IPS-18c (cell line): ENCODE measurements at regions not wholly inside any gene's neighbourhood (a gene's known extent, or its start where the extent isn't known, plus 50 kb on each side); places are given as distances from the start of the nearest gene placed in this dataset.

Experiments
- H3K4me3 ChIP-seq: 2 replicates; pipeline ENCODE4 v1.7.0; 2013; ENCODE audit warnings: low read depth, mild to moderate bottlenecking, low read length, moderate library complexity; ENCODE audit not compliant: insufficient read depth
- H3K9me3 ChIP-seq: one replicate; pipeline ENCODE4 v1.6.1; 2013; ENCODE audit warnings: mild to moderate bottlenecking, low read length, moderate library complexity; ENCODE audit not compliant: control insufficient read depth, insufficient read depth

DNA sequence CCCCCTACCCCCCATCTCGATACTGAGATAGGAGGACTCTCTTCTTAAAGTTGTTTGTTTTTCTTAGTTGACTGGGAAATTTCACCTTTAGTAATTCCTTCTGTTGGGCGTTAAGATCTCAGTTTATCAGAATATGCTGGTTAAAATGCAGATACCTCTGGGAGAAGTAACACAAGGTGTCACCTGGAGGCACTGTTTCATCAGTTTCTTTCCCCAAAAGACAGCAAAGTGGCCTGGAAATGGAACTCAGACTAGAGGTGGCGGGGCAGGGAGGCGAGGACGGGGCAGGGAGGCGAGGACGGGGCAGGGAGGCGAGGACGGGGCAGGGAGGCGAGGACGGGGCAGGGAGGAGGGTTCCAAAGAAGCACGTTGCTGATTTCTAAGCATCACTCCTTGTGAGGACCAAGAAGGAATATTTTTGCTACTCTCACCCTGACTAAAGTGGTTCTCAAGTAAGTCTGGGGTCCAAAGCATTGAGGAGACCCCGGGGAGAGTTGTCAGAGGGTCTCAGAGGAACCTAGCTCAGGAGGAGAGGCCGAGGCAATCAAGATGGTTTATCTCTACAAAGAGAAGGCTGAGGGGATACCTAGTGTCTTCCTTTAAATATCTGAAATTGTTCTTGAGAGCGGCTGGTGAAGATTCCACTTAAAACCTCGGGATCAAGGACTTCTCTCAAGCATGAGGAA is 147.0 kb upstream of the B3GAT1 start:
- no peak overlapping the region for H3K4me3 ChIP-seq
- no peaks in the 10 kb centered on the region for H3K9me3 ChIP-seq

DNA sequence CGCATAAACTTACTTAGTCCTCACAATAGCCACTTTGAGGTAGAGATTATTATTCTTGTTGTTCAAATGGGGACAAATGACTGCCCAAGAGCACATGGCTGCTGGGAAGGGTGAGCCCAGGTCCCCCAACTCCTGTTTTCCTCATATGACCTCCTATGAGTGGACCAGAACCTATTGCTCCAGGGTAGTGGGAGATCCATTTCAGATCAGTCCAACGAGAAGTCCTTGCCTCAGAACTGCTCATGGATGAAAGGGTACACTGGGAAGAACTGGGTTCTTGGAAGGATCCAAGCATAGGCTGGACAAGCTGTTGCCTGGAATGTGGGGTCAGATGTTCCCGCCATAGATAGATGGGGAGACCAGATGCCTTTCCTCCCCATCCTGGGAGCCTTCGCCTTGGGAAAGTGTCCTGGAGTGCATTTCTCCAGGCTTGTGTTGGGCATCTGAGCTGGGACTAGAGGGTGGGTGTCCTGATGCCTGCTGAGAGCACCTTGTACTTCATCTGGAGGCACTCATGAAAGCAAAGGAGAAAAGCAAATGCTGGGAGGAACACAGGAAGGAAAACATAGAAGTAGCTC is 146.3 kb upstream of the B3GAT1 start:
- no peak overlapping the region for H3K4me3 ChIP-seq
- no peaks in the 10 kb centered on the region for H3K9me3 ChIP-seq

DNA sequence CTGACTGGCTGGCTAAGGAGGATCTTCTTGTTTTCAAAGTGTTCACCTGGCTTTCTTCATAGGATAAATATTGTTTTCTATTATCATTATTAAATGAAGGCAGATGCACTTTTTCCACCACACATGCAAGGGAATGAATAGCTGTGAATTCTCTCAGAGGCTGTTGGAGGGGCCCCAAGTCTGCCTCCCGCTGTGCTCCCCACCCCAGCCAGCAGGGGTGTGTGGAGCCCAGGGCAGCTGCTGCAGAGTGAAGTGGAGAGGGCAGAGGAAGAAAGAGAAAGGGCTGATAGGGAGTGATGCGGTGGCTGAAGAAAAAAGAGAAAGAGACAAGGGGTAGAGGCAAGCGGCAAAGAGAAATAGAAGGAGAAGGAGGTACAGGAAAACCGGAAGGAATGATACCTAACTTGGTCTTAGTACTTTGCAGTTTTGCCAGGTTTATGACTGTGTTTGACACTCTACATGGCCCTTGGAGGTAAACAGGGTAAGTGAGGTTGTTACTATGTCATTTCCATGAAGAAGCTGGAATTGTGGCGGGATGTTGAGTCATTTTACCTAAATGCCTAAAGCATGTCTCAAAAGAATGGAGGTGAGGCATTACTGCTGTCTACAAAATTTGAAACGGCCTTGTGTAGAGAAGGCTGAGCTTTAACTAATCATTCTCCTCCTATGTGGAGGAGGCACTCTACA is 145.7 kb upstream of the B3GAT1 start:
- no peak overlapping the region for H3K4me3 ChIP-seq
- no peaks in the 10 kb centered on the region for H3K9me3 ChIP-seq

DNA sequence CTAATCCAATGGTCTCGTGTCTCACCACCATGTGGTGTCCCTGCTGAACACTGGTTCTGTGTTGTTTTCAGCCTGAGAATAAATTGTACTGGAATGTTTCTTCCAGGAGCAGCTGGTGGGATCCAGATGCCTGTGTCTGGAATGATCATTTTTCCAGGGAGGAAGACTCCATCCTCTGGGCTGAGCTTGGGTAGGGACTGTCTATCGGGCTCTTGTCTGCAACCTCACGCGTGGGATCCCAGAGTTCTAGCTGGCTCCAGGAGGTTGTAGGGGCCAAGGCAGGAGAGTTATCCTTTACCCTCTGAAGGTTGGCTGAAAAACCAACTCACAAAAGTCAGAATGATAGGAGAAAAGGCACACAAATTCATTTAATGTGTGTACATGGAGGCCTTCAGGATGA is 144.1 kb upstream of the B3GAT1 start:
- no peak overlapping the region for H3K4me3 ChIP-seq
- H3K9me3 ChIP-seq, result no peaks in the 10 kb centered on the region

DNA sequence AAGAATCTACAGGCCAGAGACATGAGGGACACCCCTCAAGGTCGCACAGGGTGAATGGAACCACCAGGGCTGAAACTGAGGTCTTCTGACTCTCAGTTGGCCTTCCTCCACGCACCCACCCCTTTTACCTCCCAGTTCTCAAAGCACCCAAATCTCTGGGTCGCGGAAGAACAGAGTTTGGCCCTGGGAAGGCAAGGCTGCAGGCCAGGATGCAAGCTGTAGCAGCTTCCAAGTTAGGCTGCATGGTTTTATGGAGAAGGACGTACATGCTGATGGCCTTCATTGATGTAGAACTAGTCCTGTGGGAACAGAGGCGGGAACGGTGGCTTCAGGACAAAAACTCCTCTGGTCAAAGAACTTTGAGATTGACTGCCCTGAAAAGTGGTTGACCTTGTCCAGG is 143.5 kb upstream of the B3GAT1 start:
- Histone ChIP-seq H3K9me3 (no peaks in the 10 kb centered on the region), H3K4me3 (no peak overlapping the region)

GRCh38 chr11:134554861-134555260 is 142.8 kb upstream of the B3GAT1 start:
- Histone ChIP-seq H3K4me3 (no peak overlapping the region), H3K9me3 (no peaks in the 10 kb centered on the region)

DNA sequence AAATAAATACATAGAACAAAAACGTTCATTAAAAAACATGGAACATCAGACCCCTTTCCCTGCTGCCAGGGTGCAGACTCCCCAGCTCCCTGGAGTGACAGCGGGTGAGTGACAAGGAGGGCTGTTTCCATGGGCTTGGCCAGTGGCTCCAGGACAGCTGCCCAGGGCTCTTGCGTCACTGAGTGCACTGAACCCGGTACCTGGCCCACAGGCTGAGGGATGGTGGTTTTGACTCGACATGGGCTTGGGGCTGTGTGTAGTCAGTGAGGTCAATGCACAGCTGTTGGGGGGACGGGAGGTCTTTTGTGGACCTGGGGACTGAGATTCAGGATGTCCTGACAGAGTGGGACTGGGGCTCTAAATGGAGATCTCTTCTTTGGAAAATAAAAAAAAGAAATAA is 142.1 kb upstream of the B3GAT1 start:
- no peak overlapping the region for H3K4me3 ChIP-seq
- no peaks in the 10 kb centered on the region for H3K9me3 ChIP-seq

DNA sequence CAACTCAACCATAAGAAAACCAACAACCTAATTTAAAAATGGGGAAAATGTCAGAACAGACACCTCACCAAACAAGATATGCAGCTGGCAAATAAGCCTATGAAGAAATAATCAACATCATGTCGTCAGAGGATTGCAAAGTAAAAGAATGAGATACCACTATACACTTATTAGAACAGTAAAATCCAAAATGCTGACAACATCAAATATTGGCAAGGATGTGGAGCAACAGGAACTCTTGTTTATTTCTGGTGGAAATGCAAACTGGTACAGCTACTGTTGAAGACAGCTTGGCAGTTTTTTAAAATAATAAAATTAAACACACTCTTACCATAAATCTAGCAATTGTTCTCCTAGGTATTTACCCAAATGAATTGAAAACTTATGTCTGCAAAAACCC is 140.7 kb upstream of the B3GAT1 start:
- H3K9me3 ChIP-seq, result no peaks in the 10 kb centered on the region
- H3K4me3 ChIP-seq, result no peak overlapping the region

DNA sequence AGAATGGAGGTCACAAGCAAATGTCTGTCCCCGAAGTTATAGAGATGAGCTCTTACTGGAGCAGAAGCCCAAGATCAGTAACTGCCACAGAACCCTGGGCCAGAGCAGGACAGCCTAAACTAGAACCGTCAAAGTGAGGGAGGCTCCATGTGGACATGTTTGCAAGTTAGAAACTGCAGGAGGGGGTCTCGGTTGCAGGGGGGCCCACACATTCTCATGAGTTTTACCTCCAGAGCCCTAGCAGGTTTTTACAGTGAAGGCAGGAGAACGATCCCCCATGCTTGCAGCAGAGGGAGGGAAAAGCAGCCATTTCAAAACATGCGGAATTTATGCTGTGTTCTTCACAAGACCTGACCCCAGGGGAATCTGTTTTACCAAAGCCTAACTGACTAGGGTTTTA is 133.5 kb upstream of the B3GAT1 start:
- no peak overlapping the region for H3K4me3 ChIP-seq
- no peaks in the 10 kb centered on the region for H3K9me3 ChIP-seq

DNA sequence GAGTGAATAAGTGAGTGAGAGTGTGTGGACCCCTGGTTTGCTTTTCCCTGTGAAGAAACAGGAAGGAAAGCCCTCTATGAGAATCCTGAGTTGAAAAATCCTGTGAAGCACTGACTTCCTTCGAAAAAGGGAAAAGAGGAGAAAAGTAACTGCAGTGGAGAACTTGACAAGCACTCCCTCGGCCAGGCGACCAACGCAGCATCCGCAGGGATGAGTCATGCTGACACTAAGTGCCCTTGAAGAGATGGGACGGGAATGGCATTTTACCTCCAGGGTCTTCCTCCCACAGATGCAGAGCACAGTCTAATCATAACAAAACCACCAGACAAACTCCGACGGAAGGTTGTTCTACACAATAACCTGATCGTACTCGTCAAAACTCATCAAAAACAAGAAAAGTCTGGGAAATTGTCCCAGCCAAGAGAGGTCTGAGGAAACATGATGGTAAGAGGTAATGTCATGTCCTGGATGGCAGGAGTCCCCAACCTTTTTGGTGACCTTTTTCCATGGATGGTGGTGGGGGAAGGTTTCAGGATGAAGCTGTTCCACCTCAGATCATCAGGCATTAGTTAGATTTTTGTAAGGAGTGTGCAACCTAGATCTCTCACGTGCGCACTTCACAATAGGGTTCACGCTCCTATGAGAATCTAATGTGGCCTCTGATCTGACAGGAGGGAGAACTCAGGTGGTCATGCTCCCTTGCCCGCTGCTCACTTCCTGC is 132.2 kb upstream of the B3GAT1 start:
- Histone ChIP-seq H3K9me3 (no peaks in the 10 kb centered on the region), H3K4me3 (no peak overlapping the region)

DNA sequence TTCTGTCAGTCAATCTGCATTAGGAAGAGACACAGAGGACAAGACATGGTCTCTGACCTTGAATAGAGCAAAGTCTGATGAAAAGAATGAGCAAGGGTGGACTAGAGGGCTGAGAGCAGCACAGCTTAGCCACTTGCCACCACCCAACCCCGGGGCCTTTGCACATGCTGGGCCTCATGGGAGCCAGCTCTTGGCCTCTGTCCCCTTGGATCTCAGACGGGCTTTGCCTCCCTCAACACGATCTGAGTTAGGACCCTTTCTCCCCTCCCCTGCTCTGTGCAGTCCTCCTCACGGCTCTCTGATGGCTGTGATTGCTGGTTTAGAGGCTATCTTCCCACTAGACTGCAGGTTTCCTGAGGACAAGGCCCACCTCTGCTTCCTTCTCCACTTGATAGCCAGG is 131.6 kb upstream of the B3GAT1 start:
- Histone ChIP-seq H3K4me3 (no peak overlapping the region), H3K9me3 (no peaks in the 10 kb centered on the region)

DNA sequence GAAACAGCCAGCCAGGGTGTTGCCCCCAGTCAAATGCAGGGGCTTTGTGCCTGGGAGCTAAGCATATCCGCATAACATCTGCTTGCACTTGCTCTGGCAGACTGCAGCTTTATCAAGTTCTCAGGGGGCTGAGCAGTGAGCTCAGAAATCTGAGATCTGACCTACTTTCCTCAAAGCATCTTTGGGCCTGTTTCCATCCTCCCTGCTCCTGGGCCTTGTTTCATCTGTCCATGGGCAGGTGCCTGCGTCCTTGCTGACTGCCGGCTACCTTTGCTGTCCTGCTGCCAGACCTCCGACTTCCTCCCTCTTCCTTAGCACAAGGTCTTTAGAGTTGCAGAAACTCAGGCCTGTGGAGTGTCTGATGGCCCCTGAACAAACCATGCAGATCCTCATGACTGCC is 131.2 kb upstream of the B3GAT1 start:
- no peaks in the 10 kb centered on the region for H3K9me3 ChIP-seq
- H3K4me3 ChIP-seq, result no peak overlapping the region

DNA sequence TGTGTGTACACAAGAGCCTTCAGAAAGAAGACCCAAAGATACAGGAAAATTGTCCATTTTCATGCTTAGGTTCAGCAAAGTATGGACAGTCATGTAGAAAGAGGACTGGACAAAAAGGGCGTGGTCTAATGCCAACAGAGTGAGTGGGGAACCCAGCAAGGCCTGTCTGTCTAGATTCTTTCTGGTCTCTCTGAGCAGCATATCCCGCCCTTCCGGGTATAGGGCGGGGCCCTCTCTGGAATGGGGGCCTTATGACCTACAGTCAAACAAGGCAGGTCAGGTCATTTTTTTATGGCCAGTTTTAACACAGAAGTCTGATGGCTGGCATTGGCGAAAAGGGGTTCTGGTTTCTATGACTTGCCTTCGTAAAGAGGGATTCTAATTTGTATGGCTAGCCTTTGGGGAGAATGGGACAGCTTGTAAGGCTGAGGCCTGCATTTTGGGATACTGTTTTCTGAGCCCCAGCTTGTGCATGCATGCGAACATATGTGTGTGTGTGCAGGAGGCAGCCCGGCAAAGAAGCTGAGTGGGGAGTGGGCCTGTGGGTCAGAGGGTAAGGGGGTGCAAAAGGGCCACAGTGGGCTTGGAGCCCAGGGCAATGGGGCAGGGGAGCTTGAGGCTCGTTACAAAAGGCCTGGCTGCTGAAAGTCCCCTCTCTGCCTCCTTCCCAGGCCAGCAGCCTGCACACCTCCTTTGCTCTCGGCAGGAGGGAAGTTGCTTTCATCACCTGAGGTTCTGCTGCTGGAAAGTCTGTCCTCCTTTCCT is 130.5 kb upstream of the B3GAT1 start:
- no peak overlapping the region for H3K4me3 ChIP-seq
- no peaks in the 10 kb centered on the region for H3K9me3 ChIP-seq

DNA sequence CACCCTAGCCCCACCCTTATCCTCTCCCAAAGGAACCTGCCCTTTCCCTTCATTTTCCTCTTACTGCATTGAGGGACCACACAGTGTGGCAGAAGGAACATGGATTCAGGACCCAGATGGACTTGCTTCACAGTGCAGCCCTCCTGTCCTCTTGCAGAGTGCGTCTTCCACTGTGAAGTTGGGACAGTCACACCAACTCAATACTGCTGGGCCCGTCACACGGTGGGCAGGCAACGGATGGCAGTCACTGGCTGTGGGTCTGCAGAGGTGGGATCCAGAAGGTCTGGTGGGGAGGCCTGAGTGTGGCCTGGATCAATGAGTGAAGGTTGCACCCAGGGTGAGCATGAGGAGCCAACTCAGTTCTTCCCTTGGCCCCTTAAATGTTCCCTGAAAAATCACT is 129.9 kb upstream of the B3GAT1 start:
- H3K4me3 ChIP-seq, result no peak overlapping the region
- no peaks in the 10 kb centered on the region for H3K9me3 ChIP-seq

- Histone ChIP-seq H3K9me3 (no peaks in the 10 kb centered on the region), H3K4me3 (no peak overlapping the region)
These were observed 129.3 kb upstream of the B3GAT1 start for GRCh38 chr11:134541355-134541754.

DNA sequence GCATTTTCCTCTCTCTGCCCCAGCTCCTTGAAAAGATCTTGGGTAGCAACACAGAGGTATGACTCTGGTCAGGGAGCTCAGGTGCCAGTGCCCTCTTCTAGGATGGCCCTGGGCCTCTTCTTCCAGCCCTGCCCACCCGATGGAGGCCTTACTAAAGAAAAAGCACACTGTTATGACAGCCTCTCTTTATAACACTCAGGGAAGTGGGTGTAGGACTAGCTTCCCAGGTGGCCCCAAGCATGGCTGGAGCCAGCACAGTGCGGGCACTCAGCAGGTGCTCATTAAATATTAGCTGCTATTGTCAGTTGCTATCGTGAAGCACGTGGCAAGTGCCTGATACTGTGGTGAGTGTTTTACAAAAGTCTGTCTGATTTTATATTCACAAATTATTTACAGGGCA is 127.2 kb upstream of the B3GAT1 start:
- no peak overlapping the region for H3K4me3 ChIP-seq
- H3K9me3 ChIP-seq, result no peaks in the 10 kb centered on the region

- Histone ChIP-seq H3K4me3 (no peak overlapping the region), H3K9me3 (no peaks in the 10 kb centered on the region)
These were observed 126.7 kb upstream of the B3GAT1 start for GRCh38 chr11:134538742-134539141.
